HG03139 (cell line): ENCODE measurements at regions not wholly inside any gene's neighbourhood (a gene's known extent, or its start where the extent isn't known, plus 50 kb on each side); places are given as distances from the start of the nearest gene placed in this dataset.
"Not testable (repeated sequence)": the region's sequence is repeated elsewhere in the genome, so short reads cannot be mapped to it uniquely, and the experiment has no call there.

Experiments
- ATAC-seq: cut with Tn5 transposase; IDR thresholded peaks from one replicate; pipeline ENCODE4 v1.9.1; 2021; ENCODE audit not compliant: unreplicated experiment

DNA sequence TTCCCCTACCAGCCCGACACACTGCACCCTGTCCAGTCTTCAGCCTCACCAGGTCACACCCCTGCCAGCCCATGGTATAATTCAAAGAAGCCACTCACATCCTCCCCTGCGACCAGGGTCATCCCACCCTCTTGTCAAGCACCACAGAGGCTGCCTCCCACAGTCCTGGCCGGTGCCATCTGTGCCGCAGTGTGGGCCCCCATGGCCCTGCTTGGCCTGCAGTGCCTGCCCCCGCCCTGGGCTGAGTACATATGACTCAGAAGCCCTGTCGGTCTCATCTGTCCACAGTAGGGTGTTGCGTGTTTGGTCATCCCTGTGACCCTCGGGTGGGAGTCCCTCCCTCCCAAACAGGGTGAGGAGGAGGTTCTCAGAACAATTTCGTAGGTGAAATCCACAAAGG, 190.8 kb upstream of the AJAP1 start:
- ATAC-seq, result no peak

DNA sequence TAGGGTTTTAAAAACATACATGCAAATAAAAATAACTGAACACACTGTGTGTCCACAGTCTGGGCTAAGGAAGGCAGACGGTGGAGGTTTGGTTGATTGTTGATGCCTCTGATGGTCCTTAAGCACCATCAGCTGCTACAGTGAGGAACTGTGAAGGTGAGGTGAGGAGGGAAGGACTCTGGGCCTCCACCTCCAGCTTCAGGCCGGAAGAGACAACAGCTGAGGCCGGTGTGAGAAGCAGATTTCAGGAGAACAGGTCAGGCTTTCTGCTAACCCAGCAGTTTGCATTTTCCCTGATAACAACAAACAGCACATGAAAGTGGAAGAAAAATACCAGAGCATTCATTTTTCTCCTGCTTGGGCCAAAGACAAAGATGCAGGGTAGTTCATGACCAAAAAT, 189.9 kb upstream of the AJAP1 start:
- ATAC-seq, result no peak

DNA sequence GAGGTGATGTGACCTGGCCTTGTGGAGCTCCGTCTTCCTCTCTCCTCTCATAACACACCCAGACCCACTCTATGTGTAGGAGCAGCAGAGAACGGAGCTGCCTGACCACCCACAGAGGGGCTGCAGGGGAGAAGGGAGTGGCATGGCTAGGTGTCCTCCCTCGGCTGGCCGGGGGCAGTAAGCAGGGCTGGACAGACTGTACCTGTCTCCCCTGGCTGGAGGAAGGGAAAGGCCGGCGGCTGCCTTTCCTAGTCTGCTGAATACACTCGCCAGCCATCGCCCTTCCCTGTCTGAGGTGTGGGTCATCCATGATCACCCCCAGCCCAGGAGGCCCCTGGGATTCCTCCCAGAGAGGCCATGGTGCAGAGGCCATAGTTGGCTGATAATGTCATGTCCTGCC, 187.2 kb upstream of the AJAP1 start:
- no peak for ATAC-seq

DNA sequence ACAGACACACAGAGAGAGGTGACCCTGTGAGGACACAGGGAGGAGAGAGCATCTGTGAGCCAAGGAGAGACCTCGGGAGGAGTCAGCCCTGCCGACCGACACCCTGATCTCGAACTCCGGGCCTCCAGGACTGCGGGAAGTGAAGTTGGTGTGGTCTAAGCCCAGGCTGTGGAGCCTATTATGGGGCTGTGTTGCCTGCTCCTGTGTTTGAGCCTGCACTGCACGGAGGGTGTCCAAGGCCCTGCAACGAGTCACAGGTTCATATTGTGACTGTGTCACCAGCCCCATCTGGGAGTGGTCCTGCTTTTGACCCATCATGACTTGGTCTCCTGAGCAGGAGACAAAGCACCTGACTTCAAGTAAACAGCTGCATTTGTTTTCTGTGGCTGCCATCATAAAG, 186.0 kb upstream of the AJAP1 start:
- ATAC-seq, result no peak

DNA sequence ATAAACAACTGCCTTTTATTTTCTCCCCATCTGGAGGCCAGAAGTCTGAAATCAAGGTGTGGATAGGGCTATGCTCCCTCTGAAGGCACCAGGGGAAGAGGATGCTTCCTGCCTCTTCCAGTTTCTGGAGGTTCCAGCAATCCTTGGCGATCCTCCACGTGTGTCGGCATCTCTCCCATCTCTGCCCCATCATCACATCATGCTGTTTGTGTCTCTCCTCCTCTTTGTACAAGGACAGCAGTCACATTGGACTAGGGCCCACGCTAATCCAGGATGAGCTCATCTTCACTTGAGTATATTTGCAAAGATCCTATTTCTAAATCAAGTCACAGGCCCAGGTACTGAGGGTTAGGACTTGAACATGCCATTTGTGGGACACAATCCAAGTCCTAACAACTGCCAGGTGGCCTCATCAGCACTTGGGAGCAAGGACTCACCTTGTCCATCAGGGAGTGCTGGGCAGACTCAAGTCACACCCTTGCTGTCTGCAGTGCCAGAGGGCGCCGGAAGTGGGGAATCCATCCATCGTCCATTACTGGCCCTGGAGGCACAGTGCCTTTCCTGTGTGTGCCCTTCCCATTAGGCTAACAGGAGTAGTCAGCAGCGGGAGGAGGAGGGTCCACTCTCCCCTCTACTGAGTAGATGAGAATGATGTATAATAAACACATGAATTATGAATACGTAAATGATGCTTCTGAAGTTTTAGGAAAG, 185.4 kb upstream of the AJAP1 start:
- no peak for ATAC-seq

DNA sequence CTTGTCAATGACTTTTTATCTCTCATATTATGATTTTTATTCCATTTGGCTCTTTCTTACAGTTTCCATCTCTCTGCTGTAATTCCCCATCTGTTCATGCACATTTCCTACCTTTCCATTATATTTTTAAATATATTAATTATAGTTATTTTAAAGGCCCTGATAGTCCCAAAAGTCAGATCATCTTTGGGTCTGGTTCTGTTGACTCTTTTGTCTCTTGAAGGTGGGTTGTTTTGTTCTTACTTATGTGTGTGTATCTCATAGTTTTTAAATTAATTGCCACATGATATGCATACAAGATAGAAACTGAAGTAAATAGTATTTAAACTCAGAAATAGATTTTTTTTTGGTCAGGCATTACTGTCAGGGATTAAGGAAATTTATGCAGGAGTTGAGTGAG, 178.0 kb upstream of the AJAP1 start:
- no peak for ATAC-seq

DNA sequence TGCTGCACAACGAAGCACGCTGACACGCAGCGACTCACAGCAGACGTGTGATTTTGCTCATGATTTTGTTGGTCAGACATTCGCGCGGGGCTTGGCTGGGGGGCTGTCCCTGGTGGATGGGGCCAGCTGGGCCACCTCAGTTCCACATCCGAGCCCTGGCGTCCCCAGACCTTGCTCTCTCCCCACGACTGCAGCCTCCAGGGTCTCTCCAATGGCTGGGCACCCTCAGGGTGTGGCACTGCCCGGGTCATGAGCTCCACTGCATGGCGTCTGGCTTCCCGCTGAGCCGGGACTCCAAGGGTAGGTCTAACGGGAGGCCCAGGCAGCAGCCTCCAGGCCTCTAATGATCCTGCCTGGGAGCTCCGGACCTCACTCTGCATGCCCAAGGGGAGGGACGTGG, 173.0 kb upstream of the AJAP1 start:
- no peak for ATAC-seq

DNA sequence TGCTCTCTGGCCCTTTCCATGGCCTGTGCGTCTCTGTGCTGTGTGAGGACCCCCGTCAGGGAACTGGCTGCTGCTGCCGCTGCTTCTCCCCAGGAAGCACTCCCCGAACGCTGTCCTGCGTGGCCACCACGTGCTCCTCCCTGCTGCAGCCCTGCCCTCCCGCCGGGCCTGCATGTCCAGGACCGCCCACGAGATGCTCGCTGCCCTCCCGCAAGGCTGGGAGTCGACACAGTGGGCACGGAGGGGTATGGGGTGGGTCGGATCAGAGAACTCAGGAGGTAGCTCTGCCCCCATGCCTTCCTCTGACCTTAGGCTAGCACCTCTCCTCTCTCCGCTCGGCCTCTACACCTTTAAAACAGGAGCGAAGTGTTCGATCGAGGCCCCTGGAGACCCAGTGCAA, 171.9 kb upstream of the AJAP1 start:
- no peak for ATAC-seq

DNA sequence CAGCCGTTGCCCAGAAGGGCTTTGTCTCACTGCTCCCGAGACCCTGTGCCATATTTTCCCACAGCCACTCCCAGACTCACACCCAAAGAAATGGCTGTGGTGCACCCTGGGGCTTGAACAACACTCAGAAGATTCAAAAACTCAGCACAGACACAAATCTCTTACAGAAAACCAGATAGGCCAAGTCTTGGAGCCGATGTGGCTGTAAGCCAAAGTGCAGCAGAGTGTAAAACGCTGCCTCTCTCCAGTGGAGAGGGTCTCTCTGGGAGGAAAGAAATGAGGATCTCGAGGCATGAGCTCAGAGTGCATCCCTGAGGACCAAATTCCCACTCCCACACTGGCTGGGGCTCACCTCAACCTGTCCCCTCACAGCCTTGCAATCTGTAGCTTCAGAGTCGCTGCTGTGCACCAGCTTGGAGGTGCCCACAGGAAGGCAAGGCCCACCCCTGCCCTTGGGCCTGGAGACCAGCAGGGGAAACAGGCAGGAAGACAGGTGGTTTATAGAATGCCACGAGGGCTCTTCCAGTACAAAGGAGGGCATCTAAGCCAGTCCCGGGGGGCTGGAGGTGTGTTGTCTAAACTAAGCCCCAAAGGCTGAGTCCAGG, 171.3 kb upstream of the AJAP1 start:
- no peak for ATAC-seq

DNA sequence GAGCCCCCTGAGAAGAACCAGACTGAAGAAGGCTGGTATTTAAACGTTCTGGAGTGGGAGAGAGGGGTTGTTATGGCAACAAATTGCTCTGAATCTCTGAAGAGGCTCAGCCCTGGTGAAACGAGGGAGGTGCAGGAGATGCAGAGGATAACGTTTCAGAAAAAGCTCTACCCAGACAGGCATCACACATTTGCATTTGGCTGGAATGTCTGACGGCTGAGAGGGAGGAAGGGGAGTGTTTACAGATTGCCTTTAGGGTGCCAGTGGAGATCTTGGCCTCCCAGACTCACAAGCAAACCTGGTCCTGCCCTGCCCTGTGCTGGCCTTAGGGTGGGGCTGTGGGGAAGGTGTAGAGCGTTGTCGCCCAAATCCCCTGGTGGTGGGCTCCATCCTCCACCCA, 169.0 kb upstream of the AJAP1 start:
- ATAC-seq, result no peak

DNA sequence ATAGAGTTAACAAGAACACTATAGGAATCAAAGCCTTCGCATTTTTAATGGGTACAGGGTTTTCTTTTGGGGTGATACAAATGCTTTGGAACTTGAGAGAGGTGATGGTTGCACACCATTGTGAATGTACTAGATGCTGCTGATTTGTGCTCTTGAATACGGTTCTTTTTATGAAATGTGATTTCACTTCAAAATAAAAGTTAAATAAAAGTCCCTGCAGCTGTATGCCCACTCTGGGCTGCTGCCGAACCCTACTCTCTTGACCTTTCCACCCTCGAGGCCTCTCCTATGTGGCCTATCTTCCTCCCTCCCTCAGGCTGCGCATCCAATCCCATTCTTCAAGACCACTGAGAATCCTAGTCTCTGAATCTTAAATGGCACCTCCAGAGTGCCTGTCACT, 168.5 kb upstream of the AJAP1 start:
- ATAC-seq, result no peak

DNA sequence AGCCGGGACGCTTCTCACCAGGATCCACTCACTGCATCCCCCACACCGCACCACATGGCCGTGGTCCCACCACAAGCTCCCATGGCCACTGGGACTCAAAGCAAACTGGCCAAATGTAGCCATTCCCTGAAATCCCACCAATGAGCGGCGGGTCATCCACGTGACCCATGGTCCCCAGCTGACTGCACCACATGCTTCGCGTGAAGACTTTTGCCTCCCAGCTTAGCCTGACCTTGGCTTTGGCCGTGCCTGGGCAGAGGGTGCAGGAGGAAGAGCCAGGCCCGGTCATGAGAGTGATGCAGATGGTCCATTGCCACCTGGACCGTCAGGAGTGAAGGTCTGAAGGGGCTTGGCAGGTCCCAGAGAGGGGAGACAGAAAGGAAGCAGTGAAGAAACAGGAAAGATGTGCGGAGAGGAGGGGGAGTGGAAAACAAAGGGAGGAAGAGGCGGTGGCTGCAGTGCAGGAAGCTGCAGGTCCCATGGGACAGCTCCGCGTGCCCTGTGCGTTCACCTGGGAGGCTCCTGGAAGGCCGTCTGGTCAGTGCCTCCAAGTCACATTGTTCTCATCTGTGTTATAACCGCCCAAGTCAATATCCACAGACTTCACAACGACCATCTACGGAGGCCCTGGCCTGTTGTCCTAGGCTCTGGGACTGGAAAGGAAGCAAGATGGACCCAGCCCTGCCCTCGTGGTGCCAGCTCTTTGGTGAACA, 167.8 kb upstream of the AJAP1 start:
- no peak for ATAC-seq

DNA sequence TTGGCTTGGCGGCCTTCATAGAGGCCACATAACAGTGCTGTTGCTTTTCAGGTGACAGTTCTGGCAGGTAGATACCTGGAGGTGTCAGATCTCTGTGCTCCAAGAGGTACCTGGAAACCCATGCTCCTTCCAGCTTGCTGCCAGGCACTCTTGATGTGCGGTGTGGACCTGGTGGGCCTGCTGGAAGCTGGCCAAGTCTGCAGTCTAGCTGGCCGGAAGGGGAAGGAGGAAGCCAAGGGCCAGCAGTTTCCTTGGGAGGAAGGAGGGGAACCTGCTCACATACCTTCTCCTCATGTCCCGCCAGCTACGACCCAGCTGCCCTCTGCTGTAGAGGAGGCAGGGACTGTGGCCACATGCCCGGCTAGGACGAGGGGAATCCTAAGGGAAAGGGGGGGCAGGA, 166.4 kb upstream of the AJAP1 start:
- no peak for ATAC-seq

DNA sequence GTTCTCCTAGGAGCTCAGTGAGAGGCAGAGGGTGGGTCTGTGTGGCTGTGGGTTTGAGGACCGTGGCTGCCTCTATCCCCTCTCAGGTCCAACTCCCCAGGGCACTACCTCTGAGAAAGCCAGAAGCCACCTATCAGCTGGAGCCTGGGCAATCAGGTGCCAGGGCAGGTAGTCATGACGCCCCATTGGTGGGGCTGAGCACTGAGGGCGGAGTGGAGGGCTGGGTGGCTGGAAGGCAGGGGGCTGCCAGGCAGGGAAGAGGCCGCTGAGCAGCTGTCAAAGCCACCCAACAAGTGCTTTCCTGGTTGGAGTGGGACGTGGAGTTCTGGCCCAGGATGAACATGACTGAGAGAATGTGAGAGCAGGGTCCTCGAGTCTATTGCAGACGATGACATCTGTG, 164.9 kb upstream of the AJAP1 start:
- ATAC-seq, result no peak

DNA sequence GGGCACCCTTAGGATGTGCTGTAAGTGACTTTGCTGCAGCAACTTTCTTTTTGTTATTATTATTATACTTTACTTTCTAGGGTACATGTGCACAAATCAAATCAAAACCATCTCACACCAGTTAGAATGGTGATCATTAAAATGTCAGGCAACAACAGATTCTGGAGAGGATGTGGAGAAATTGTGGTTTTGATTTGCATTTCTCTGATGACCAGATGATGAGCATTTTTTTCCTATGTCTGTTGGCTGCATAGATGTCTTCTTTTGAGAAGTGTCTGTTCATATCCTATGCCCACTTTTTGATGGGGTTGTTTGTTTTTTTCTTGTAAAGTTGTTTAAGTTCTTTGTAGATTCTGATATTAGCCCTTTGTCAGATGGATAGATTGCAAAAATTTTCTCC, 164.4 kb upstream of the AJAP1 start:
- not testable (repeated sequence) for ATAC-seq

DNA sequence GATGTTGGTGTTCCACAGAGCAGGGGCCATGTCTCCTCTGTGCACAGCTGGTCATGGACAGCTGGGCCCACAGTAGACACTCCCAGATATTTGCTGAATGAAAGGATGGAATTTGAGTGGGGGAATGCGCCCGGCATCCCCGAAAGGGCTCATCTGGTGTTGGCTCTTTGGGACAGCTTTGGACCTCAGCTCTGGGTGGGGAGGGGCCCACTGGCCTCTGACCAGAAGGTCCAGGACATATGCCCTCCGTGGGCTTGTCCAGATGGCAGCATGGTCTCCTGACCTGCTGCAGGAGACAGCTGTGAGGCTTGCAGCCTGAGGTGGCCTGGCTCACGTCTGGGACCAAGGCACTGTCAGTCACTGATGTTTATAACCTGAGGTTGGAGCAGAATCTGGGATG, 160.4 kb upstream of the AJAP1 start:
- ATAC-seq, result no peak

DNA sequence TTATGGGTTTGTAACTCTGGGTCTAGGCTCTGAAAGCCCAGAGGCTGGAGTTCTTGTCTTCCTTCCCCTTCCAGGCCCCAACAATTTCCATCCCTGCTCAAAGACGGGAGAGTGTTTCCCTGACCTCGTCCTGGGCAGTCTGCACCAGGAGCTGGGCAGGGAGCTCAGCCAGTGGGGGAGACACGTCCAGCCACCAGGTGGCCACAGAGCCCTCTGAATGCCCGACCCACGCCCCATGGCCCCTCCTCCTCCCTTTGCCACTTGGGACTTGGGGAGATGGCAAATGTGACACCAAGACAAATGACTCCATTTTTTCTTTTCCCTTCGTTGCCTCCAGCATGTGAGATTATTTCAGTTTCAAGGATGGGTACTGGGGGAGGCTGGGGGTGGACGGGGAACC, 159.9 kb upstream of the AJAP1 start:
- no peak for ATAC-seq

DNA sequence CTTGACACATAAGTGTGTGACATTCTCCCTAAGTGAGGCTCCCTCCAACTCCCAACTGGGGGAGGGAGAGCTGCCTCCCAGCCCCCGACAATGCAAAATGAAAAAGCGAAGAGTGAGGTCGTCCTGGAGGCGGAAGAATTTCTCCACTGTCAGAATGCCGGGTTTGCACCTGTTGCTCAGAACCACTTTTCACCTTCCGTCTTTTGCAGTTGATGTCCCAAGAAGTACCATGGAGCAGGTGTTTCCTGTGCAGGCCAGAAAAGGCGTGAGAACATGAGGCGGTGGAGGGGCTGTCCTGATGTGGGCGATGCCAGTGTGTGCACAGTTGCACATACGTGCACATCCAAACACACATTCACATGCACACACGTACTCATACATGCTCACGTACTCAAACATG, 158.6 kb upstream of the AJAP1 start:
- ATAC-seq, result no peak

DNA sequence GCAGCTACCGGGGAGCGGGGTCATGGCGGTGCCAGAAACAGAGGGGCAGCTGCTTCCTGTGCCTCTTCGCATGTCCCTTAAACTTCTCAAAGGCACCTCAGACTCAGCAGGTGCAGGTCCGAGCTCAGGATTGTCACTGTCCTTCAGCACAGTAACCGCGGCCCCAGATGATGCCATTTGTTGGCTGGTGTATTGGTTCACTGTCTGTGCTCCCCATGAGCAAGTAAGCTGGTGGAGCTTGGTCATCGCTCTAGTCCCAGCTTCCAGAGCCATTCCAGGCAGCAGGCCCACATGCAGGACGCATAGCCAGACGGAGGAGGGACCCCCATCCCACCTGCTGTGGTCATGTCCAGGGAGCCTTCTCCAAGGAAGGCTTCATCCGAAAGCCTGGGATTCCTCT, 154.0 kb upstream of the AJAP1 start:
- no peak for ATAC-seq

DNA sequence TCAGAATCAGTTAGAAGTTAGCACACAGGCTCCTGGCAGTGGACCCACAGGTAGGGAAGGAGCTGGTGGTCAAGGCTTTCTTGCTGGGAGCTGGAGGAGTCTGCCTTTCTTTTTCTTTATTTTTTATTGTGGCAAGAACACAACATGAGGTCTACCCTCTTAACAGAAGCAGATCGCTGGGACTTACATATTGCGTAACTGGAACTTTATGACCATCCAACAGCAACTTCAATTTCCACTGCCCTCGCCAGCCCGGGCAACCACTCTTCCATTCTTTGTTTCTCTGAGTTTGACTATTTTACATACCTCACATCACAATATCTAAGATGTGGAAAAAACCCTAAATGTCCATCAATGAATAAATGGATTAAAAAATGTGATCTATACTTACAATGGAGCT, 147.8 kb upstream of the AJAP1 start:
- no peak for ATAC-seq

DNA sequence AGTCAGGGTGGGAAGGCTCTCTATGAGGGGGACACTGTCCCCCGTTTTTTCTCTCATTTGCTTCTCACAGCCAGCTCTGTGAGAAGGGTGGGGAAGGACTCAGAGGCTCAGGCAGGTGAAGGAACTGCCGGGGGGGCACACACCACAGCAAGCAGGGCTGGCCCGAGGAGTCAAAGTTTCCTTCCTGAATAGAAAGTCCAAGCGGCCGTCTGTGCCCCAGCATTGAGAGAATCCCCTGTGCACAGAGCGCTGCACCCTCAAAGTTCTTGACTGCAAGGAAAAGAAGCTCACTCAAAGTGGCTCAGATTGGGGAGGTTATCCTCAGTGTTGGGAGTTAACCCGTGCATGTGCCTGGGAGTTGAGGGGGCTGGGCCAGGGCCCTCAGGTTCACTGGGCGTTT, 145.2 kb upstream of the AJAP1 start:
- no peak for ATAC-seq

DNA sequence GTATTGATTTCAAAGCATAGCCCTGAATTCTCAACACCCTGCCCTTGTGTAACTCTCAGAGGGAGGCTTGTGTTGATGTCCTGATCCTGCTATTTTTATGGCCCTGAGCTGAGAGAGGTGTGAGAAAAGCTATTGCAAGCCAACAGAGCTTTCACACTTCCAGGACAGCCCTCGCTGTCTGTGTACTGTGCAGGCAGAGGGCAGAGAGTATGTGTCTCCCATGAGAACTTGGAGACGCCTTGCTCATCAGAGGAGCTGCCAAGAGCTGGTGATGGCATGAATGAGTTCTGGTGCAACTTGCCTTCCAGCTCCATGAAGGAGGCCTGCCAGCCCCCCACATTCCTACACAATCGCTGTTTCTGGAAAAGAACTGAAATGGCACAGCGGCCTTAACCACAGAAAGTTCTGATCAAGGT, 144.1 kb upstream of the AJAP1 start:
- ATAC-seq, result no peak

DNA sequence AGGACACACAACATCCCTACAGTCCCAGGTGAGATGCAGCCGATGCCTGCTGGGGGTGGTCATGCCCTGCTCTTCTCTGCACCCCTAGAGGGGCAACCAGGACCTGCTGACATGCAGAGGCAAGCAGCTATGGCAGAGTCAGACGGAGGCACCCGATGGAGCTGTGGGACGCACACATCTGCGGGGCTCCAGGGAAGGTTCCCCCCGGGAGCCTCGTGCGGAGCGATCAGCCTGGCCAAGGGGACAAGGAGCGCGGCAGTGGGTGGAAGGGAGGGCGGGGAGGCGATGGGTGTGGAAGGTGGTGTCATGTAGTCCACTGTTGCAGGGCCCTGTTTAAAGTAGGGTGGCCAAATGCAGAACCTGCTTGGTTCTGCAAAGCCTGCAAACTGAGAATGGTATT, 143.0 kb upstream of the AJAP1 start:
- ATAC-seq, result no peak
